ENCODE measurements at regions not wholly inside any gene's neighbourhood (a gene's known extent, or its start where the extent isn't known, plus 50 kb on each side); places are given as distances from the start of the nearest gene placed in this dataset.
"Not testable (repeated sequence)": the region's sequence is repeated elsewhere in the genome, so short reads cannot be mapped to it uniquely, and the experiment has no call there.

DNA sequence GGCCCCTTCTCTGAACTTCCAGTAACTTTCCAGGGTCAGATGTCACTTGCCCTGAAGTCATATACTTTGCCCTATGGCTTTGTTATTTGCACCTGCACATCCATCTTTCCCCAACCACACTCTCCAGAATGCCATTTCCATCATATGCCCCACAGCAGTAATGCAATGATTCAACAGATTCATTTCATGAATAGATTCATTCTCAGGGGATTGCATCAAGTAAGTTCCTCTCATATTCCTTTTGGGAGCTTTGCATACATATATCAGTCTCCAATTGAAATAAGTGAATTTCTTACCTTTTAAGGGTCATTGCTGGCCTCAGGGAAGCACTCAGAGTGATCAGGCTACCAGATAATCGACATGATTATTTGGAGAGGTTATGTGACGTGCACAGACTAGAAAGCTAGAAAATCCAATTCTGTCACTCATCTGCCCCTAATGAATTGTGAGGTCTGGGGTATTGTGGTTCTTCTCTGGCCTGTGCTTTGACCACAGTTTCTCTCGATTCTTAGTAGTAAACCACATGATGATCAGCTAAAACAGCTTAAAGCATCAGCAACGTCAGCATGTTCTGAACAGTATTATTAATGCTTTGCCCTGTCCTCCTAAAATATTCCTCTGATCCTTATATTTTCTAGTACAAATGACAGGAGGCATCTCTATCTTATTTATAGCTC is 179.9 kb downstream of the ATPSCKMT start:
- no peak for DNase-seq

DNA sequence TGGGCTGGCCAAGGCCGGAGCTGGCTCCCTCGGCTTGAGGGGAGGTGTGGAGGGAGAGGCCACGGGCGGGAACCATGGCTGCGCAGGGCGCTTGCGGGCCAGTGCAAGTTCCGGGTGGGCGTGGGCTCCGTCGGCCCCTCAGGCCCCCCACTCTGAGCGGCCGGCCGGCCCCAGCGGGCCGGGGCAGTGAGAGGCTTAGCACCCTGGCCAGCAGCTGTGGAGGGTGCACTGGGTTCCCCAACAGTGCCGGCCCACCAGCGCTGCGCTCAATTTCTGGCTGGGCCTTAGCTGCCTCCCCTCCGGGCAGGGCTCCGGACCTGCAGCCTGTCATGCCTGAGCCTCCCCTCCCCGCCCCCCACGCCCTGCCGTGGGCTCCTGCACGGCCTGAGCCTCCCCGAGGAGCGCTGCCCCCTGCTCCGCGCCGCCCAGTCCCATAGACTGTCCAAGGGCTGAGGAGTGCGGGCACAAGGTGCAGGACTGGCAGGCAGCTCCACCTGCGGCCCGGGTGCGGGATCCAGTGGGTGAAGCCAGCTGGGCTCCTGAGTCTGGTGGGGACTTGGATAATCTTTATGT is 184.2 kb downstream of the ATPSCKMT start:
- DNase-seq: no peak

DNA sequence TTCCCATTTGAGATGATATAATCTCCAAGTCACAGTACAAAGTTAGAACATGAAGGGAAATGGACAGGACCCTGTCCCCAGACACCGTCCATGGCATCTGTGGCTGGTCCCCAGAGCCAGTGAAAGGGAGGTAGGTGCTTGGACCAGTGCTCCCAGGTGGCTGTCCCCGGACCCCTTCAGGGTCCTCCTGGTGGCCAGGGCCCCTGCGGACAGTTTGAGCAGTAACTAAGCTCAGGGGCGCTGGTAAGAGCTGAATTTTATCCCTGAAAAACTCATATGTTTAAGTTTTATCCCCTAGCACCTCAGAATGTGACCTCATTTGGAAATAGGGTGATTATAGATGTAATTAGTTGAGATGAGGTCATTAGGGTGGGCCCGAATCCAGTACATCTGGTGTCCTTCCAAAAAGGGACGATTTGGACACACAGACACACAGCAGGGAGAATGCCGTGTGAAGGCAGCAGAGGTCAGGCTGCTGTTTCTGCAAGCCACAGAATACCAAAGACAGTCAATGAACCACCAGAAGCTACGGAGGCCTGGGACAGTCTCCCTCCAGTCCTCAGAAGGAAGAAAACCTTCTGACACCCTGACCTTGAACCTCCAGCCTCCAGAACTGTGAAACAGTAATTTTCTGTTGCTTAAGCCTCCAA is 185.0 kb downstream of the ATPSCKMT start:
- DNase-seq: no peak

DNA sequence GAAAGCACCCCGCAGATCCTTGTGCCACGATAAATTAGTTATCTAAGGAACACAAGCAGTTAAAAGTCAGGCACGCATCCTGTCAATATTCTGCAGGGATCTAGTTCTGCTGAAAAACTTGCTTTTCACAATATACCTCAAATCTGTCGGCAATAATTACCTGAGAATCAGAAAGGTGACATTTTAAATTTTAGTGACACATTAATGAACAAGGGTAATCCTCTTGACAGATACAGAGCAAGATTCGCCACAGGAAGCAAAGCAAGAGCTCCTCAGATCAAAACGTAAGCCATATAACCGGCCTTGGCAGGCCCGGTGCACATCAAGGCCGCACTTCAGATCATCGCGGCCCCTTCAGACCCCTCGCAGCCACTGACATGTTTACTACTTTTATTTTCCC is 185.7 kb downstream of the ATPSCKMT start:
- DNase-seq: no peak

DNA sequence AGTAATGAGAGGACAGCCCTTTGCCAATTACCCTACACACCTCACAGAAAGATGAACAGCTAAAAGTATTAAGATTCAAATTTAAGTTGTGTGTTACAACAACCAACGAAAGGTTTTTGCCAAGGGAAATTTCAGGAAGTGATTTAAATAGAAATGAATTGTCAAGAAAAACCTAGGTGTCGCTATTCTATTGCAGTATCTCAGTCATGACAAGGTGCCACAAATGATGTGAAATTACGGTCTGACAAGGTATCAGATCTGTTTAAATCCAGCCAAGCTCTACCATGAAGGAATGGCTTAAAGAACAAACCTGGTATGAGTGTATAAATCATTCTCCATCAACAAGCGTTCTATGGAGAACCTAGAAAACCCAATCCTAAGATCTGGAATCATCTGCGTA is 189.7 kb downstream of the ATPSCKMT start:
- no peak for DNase-seq

DNA sequence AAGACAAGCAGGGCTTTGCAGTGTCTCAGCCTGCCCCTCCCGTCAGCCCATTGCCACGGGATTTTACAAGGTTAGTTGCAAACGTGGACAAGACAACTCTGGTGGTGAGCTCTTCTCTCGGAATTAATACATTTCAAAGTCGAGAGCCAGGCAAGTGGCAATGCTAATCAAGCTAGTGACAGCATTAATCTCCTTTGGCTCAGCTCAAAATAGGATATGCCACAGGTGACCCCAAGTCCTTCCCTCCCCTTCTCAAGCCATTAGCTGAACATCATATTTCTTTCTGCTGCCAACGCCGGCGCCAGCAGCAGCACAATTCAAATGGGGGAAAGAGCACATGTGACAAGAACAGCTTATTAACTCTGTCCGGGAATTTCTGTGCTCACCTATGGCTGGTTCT is 190.1 kb downstream of the ATPSCKMT start:
- DNase-seq: no peak

DNA sequence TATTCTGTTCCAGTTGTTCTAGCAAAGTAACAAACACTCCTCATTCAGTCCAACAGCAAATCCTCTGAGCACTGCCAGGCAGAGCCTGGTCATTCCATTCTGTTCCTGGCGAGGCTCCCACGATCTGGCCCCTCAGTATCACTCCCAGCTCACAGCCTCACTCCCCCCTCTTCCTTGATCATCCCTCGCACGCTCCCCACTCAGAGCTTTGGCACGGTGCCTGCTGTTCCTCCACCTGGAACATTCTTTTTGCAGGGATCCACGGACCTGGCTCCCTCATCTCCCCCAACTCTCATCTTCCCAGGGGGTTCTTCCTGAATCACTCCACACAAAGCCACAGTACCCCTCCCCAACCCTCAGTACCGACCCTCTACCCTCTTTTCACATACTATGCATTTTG is 192.3 kb downstream of the ATPSCKMT start:
- no peak for DNase-seq

DNA sequence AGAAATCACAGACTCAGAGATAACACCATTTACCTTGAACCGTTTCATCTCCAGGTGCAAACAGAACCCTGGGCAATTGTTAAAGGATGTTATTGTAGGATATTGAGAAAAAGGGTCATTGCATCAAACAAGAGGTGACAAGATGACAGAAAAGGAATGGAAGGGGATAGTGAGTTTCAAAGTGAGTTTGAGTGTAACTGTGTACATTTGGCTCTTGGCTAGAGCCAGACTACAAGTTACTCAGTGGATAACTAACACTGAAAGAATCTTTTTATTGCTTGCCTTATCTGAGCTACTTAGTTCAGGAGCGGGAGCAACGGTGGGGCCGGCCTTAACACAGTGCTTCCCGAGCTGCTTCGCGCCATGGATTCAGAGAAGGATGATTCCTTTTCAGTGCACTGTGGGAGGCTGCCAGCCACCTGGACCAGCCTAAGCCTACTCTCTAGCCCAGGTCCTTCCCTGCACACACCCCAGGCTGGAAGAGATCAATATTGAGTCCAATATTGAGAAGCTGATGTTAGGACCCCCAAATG is 193.4 kb downstream of the ATPSCKMT start:
- no peak for DNase-seq

DNA sequence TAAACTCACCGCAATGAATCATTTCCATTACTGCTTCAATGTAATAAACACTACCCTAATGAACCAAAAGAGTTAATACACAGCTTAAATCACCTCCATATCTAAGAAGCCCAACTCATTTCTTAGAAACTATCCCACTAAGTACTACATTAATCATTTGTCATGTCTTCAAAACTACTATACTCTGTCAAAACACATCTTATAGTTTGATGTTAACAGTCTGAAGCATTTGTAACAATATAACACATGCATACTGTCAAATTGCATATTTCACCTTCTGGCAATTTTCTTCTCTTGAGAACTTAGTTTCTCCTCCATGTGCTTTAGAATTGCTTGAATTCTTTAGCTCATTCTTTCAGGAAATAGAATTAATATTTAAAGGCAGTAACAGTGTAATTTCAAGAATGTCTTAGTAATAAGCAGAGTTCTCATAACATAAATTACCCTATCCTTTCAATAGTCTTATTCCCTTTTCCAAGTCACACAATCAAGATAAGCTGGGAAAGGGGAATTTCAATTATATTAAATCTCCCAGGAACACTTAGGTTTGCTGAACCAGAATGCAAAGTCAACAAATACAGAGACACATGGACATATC is 199.7 kb downstream of the ATPSCKMT start:
- DNase-seq: no peak

DNA sequence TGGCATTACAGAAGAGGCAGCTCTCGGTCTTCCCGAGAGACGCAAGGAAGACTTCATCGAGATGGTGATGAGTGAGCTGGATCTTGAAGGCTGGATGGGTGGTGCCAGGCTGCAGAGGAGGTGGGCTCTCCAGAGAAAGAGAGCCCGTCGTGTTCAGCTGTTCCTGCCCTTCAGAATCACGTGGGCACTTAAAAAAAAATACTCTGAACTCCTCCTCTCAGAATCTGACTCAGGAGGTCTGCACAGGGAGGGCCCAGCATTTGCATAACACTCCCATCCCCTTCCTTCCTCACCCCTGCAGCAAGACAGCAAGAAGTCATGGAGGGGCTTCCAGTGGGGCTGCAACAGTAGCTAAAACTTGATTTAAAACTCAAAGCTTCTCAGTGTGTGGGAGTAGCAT is 203.0 kb downstream of the ATPSCKMT start:
- no peak for DNase-seq

DNA sequence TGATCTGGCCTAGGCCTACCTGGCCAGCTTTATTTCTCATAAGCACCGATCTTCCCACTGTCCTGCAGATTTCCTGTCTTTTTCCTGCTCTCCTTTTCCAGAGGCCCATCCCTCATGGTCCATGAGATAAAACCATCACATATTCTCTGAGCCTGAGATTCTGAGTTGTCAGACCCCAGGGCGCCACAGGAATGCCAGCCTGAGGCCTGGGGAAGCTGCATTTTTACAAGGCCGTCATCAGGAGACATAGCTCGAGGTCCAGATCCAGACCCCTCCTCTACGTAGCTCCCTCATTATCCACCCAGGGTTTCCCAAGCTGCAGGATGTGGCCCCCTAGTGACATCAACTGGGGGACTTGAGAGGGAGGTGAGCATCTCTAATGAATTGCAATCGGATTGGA is 204.3 kb downstream of the ATPSCKMT start:
- DNase-seq: no peak

DNA sequence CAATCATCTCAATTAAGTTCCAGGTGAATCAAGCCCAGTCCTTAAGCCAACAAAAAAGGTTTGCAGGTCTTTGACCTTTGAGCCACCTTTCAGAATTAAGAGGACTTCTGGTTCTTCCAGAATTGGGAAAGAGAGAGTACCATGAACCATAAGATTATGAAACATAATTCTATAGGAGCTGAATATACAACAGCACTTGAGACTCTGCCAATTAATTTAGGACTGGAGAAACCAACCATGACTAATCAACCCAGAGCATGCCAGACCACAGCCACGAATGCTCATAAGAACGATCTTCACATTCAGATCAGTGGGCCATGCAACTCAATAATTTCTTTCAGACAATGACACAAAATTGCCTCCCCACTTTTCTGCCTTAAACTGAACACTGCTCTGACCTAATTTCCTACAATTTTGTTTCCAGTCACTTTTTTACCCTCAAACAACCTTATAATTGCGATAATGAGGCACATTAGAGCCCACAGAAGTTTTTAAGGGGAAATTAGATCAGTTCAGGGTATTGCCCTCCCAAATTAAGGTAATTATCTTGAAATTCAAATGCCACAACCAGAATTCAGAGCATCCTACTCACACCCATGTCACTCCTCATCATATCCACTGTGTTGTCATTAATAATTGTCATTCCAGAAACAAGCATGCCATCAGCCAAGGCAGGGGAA is 213.4 kb downstream of the ATPSCKMT start:
- DNase-seq: no peak

DNA sequence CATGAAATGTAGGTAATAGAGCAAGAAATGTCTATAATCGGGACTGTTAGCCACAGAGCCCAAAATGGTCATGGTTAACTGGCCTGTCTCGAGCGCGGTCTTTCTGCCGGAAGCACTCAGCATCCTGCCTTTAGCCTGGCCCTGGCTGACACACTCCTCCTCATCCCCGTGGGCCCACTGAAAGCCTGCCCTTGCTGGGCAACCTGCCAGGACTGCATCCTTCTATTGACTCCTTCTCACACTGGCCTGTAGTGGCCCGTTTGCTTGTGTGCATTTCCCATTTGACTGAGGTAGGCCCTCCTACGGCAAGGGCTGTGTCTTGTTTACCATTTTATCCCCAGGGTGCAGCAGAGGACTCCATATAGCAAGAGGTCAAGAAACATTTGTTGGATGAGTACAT is 215.7 kb downstream of the ATPSCKMT start:
- DNase-seq: no peak

DNA sequence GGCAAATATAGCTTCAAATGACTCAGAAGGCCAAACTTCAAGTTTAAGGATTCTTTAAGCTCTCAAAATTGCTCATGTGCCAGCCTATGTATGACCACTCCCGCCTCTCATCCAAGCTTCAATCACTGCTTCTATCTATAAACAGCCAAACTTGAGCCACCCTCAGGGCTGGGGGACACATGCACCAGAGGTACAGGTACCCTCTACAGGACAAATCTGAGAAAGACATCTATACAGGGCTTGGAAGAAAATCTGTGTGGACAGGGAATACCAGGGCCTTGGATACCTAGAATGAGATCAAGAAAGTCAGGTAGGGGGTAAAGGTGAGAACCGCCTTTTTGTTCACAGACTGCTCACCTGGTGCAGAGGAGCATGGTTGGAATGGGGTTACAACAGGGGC is 217.9 kb downstream of the ATPSCKMT start:
- no peak for DNase-seq

DNA sequence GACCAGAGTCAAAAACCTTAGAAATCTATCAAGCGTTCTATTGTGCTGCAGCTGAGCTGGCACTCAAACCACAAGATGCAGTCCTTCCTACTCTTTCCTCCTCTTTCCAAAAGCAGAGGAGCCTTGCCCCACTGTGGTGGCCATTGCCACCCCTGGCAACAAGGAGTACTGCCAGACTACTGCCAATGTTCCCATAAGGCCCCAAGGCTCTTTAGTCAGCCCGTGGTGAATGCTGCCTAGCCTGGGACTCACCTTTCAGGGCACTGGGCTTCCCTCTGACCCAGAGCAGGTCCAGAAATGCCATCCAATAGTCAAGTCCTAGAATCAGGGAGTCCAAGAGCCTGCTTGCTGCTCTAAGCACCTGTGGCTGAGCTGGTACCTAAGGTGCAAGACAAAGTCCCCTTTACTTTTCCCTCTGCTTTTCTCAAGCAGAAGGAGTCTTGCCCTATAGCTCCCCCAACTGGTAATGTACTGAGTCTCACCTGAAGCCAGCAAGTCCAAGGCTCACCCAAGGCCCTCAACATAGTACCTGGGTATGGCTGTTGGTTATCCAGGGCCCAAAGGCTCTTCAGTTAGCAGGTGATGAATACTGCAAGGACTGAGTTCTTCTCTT is 219.4 kb downstream of the ATPSCKMT start:
- DNase-seq: no peak

DNA sequence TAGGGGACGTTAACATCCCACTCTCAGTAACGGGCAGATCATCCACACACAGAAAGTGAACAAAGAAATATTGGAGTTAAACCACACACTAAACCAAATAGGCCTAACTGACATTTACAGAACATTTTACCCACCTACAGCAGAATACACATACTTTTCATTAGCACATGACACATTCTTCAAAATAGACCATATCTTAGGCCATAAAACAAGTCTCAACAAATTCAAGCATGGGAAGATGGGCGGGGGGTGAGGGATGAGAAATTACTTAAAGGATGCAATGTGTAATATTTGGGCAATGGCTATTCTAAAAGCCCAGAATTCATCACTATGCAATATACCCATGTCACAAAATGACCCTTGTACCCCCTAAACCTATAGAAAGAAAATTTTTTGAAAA is 226.2 kb downstream of the ATPSCKMT start:
- no peak for DNase-seq

DNA sequence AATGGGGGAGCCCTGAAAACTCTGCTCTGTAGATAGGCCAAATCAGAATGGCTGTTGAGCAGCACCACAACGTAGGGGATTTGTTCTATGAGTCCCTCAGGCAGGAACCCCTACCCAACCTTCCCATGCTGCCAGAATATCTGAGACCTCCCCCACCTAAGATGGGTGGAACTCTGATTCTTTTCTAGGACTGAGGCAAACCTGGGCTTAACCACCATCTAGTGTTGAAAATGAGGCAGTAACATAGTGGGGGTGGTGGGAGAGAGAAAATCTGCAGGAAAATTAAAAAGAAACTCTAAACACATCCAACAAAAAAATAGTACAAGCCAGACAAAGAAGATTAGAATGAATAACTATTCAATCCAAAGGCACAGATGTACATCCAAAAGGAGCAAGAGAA is 228.4 kb downstream of the ATPSCKMT start:
- no peak for DNase-seq

DNA sequence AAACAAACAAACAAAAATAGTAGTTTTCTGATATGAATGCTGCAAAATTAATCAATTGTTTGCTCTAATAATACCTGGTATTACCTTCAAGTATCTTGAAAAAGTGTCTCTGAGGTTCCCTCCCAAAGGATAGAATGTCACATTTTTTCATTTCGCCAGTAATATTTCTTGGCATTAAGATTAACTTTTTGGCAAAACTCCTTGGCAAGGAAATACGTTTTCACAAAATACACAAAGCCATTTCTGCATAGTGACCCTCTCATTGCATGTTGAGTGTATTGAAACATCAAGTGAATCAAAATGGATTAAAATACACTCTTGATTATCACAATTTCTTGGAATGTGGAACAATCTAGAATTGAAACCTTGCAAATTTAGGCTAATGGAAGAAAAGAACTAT is 230.5 kb downstream of the ATPSCKMT start:
- DNase-seq: no peak

DNA sequence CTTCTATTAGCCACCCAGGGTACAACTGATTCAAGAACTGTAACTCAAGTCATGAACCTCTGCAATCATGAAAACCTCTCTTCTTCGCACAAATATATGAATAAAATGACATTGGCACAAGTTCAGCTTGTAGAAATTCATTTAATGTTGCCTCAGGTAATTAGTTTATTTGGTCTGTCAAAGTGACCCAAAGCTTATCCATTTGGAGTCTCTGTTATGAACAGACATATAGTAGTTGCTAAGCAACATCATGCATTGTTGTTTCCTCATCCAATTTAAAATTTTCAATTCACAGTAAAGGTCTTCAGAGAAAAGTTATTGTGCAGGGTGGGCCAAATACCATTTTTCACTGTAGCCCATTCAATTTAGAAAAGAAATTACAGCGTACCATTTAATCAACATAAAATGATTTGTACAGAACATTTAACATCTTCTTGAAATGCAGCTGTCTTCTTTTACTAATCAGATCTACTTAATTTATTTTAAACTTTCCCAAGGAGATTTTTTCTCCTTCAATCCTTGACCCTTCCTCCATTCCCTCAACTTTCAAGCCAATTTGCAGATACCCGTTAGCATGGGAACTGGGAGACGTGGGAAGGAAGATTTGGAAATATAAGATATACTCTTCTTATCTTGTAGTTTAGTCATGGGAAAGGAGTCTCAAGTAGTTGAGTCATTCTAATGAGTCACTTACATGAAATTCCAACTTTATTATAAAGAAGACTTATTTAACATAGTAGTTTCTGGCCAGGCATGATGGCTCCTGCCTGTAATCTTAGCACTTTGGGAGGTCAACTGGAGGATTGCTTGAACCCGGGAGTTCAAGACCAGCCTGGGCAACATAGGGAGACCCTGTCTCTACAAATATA is 231.3 kb downstream of the ATPSCKMT start:
- DNase-seq: no peak

DNA sequence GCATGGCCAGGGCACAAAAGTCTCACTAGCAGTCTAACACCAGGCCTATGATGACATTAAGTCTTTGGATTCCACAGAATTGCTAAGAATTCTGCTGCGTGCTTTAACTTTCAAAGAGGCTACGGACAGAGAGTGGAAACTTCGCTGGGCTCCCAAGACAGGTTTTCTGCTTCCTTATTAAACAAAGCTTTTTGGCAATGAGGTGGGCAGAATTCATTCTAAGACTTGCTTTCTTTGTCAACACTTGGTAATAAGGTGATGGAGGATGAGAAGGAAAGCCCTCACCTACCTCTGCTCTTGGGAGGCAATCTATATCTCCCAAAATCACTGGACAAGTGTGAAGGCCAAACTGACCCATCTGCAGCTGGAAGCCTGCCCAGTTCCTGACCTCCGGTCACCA is 231.9 kb downstream of the ATPSCKMT start:
- no peak for DNase-seq

DNA sequence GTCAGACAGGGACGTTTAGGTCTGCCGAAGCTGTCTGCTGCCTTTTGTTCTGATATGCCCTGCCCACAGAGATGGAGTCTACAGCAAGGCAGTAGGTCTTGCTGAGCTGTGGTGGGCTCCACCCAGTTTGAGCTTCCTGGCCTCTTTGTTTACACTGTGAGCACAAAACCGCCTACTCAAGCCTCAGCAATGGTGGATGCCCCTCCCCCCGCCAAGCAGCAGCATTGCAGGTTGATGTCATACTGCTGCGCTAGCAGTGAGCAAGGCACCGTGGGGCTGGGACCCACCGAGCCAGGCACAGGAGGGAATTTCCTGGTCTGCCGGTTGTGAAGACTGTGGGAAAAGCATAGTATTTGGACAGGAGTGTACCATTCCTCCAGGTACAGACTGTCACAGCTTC is 233.1 kb downstream of the ATPSCKMT start:
- not testable (repeated sequence) for DNase-seq

DNA sequence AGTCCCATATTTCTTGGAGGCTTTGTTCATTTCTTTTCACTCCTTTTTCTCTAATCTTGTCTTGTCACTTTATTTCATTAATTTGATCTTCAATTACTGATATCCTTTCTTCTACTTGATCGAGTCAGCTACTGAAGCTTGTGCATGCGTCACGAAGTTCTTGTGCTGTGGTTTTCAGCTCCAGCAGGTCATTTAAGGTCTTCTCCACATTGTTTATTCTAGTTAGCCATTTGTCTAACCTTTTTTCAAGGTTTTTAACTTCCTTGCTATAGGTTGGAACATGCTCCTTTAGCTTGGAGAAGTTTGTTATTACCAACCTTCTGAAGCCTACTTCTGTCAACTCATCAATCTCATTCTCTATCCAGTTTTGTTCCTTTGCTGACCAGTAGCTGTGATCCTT is 234.0 kb downstream of the ATPSCKMT start:
- DNase-seq: not testable (repeated sequence)

Measured in stimulated activated CD4-positive, alpha-beta T cell treated with anti-CD3 and anti-CD28 coated beads, Interleukin-2, amount 100 ng/mL, for 24 hours (primary cell).